IMR-90 (cell line): ENCODE measurements at regions not wholly inside any gene's neighbourhood (a gene's known extent, or its start where the extent isn't known, plus 50 kb on each side); places are given as distances from the start of the nearest gene placed in this dataset.

Source experiments
- ATAC-seq: fragments of 200-7000 bp; cut with Tn5 transposase; 2 replicates; pipeline ENCODE4 v1.9.1; 2020; ENCODE audit warnings: low read depth, mild to moderate bottlenecking, moderate library complexity
- BruUV-seq: library from RNA; stranded (reverse); fragments of 400-500 nt; replicated peaks from 2 replicates; lab custom pipeline; 2021; lab: Mats Ljungman, UMichigan
- CTCF ChIA-PET: fragments of 300-600 bp; formaldehyde crosslinking; extraction: SDS; loops from one replicate; lab custom pipeline; 2021; ENCODE audit warnings: antibody characterized with exemption; lab: Yijun Ruan, JAX
- POLR2A ChIA-PET: fragments of 300-600 bp; sonication (Branson Sonifier 250); formaldehyde crosslinking; loops from one replicate; lab custom pipeline; 2022; ENCODE audit warnings: antibody characterized with exemption; ENCODE audit not compliant: unreplicated experiment; lab: Charles Lee
- DNase-seq: peaks from one replicate; pipeline ENCODE4 v3.0.0; 2013
- H2AFZ ChIP-seq: replicated peaks from 2 replicates; pipeline ENCODE3; 2013; ENCODE audit warnings: low read length, mild to moderate bottlenecking; ENCODE audit not compliant: poor library complexity
- H2AK5ac ChIP-seq: 2 replicates; pipeline ENCODE4 v1.6.1; 2013; ENCODE audit warnings: low read depth, low read length, inconsistent platforms
- H2AK9ac ChIP-seq: replicated peaks from 2 replicates; pipeline ENCODE3; 2013; ENCODE audit warnings: mild to moderate bottlenecking, low read depth, low read length, moderate library complexity; ENCODE audit not compliant: poor library complexity
- H2BK120ac ChIP-seq: 2 replicates; pipeline ENCODE4 v1.6.1; 2013; ENCODE audit warnings: low read depth, low read length, inconsistent platforms
- H2BK15ac ChIP-seq: 3 replicates; pipeline ENCODE4 v1.6.1; 2013; ENCODE audit warnings: low read depth, low read length, inconsistent platforms
- H2BK20ac ChIP-seq: 2 replicates; pipeline ENCODE4 v1.6.1; 2013; ENCODE audit warnings: low read depth, mild to moderate bottlenecking, inconsistent platforms, low read length, moderate library complexity
- H2BK5ac ChIP-seq: 2 replicates; pipeline ENCODE4 v1.6.1; 2013; ENCODE audit warnings: mild to moderate bottlenecking, low read depth, low read length, inconsistent platforms; ENCODE audit not compliant: poor library complexity, severe bottlenecking
- H3K14ac ChIP-seq: replicated peaks from 2 replicates; pipeline ENCODE4 v1.6.1; 2013; ENCODE audit warnings: low read depth, low read length, inconsistent platforms
- H3K18ac ChIP-seq: 2 replicates; pipeline ENCODE4 v1.6.1; 2013; ENCODE audit warnings: low read depth, low read length, control low read depth
- H3K23ac ChIP-seq: 2 replicates; pipeline ENCODE4 v1.6.1; 2013; ENCODE audit warnings: low read depth, low read length, inconsistent platforms
- H3K27ac ChIP-seq: 2 replicates; pipeline ENCODE4 v1.5.1; 2013; ENCODE audit warnings: mild to moderate bottlenecking, control low read depth, low read length; ENCODE audit not compliant: insufficient read depth
- H3K27me3 ChIP-seq: 2 replicates; pipeline ENCODE4 v1.6.1; 2013; ENCODE audit warnings: low read length; ENCODE audit not compliant: control insufficient read depth, insufficient read depth
- H3K36me3 ChIP-seq: 2 replicates; pipeline ENCODE4 v1.6.1; 2013; ENCODE audit warnings: low read length, mixed read lengths; ENCODE audit not compliant: control insufficient read depth, insufficient read depth
- H3K4ac ChIP-seq: 2 replicates; pipeline ENCODE4 v1.6.1; 2013; ENCODE audit warnings: low read depth, low read length, inconsistent platforms
- H3K4me1 ChIP-seq: 2 replicates; pipeline ENCODE4 v1.6.1; 2013; ENCODE audit warnings: low read length, mixed read lengths; ENCODE audit not compliant: control insufficient read depth, insufficient read depth
- H3K4me2 ChIP-seq: 2 replicates; pipeline ENCODE4 v1.6.1; 2013; ENCODE audit warnings: low read depth, mild to moderate bottlenecking, control low read depth, low read length, moderate library complexity
- H3K4me3 ChIP-seq: 2 replicates; pipeline ENCODE4 v1.5.1; 2013; ENCODE audit warnings: low read depth, mild to moderate bottlenecking, control low read depth, low read length, moderate library complexity; ENCODE audit not compliant: insufficient read depth
- H3K56ac ChIP-seq: 2 replicates; pipeline ENCODE4 v1.6.1; 2013; ENCODE audit warnings: low read length, inconsistent platforms; ENCODE audit not compliant: insufficient read depth; ENCODE audit errors: extremely low read depth
- H3K79me1 ChIP-seq, 2 experiments: 2 replicates each; pipeline ENCODE4 v1.6.1; 2013; ENCODE audit warnings: low read length in 2 of 2, inconsistent platforms in 1 of 2, low read depth in 1 of 2
- H3K9ac ChIP-seq: 2 replicates; pipeline ENCODE4 v1.6.1; 2013; ENCODE audit warnings: low read depth, low read length, control low read depth
- H3K9me1 ChIP-seq: 2 replicates; pipeline ENCODE4 v1.6.1; 2013; ENCODE audit warnings: low read length, inconsistent platforms; ENCODE audit not compliant: insufficient read depth
- H3K9me3 ChIP-seq: 2 replicates; pipeline ENCODE4 v1.6.1; 2013; ENCODE audit warnings: low read length; ENCODE audit not compliant: control insufficient read depth, insufficient read depth
- H4K20me1 ChIP-seq: 2 replicates; pipeline ENCODE4 v1.6.1; 2013; ENCODE audit warnings: low read length, inconsistent platforms; ENCODE audit not compliant: insufficient read depth
- H4K5ac ChIP-seq: 2 replicates; pipeline ENCODE4 v1.6.1; 2013; ENCODE audit warnings: mild to moderate bottlenecking, low read depth, low read length, control low read depth
- H4K8ac ChIP-seq, 2 experiments: 2 replicates each; pipeline ENCODE4 v1.6.1; 2013; ENCODE audit warnings: low read depth in 2 of 2, low read length in 2 of 2, control low read depth in 1 of 2, inconsistent platforms in 1 of 2
- H4K91ac ChIP-seq: 2 replicates; pipeline ENCODE4 v1.6.1; 2013; ENCODE audit warnings: low read depth, low read length, inconsistent platforms; ENCODE audit not compliant: insufficient read depth
- BHLHE40 ChIP-seq: fragments of 150-350 bp; IDR thresholded peaks from 2 replicates; pipeline ENCODE4 v1.6.1; 2016; ENCODE audit warnings: mild to moderate bottlenecking, low read depth, low read length
- CEBPB ChIP-seq: IDR thresholded peaks from 2 replicates; pipeline ENCODE4 v1.6.1; 2012; ENCODE audit warnings: low read depth, low read length, improper control_type of control experiment
- CHD1 ChIP-seq: IDR thresholded peaks from 2 replicates; pipeline ENCODE4 v1.6.1; 2012; ENCODE audit warnings: low read depth, low read length, improper control_type of control experiment
- CTCF ChIP-seq: conservative IDR thresholded peaks from 2 replicates; pipeline ENCODE4 v1.5.1; 2012; ENCODE audit warnings: mild to moderate bottlenecking, low read depth, low read length, improper control_type of control experiment
- ELK1 ChIP-seq: fragments of 150-350 bp; IDR thresholded peaks from 2 replicates; pipeline ENCODE4 v1.6.1; 2016; ENCODE audit warnings: low read depth, mild to moderate bottlenecking, low read length, moderate library complexity, borderline replicate concordance
- MAFK ChIP-seq: IDR thresholded peaks from 2 replicates; pipeline ENCODE4 v1.6.1; 2012; ENCODE audit warnings: low read depth, low read length, improper control_type of control experiment
- MAZ ChIP-seq: IDR thresholded peaks from 2 replicates; pipeline ENCODE4 v1.6.1; 2012; ENCODE audit warnings: low read depth, mild to moderate bottlenecking, low read length, improper control_type of control experiment, moderate library complexity, borderline replicate concordance
- MXI1 ChIP-seq: IDR thresholded peaks from 2 replicates; pipeline ENCODE4 v1.6.1; 2012; ENCODE audit warnings: low read depth, mild to moderate bottlenecking, low read length, moderate library complexity, borderline replicate concordance
- POLR2A ChIP-seq: IDR thresholded peaks from 2 replicates; pipeline ENCODE4 v1.6.1; 2012; ENCODE audit warnings: mild to moderate bottlenecking, low read depth, low read length
- RAD21 ChIP-seq: IDR thresholded peaks from 2 replicates; pipeline ENCODE4 v1.6.1; 2012; ENCODE audit warnings: low read length, improper control_type of control experiment
- RFX5 ChIP-seq: IDR thresholded peaks from 2 replicates; pipeline ENCODE4 v1.8.0; 2012; ENCODE audit warnings: low read depth, mild to moderate bottlenecking, low read length, moderate library complexity
- USF2 ChIP-seq: fragments of 150-350 bp; IDR thresholded peaks from 2 replicates; pipeline ENCODE4 v1.6.1; 2017; ENCODE audit warnings: mild to moderate bottlenecking, antibody characterized with exemption, low read length, low read depth
- WGBS, 2 experiments: methylation state at CpG; one replicate each; pipeline versions ENCODE4 v1.1.5 to v1.1.7; 2013; ENCODE audit warnings: missing lambda C conversion rate in 2 of 2; ENCODE audit not compliant: insufficient read length in 1 of 2; ENCODE audit errors: extremely low coverage in 2 of 2; 5-methylcytosine and 5-hydroxymethylcytosine counted together
- dilution Hi-C: fragments of 300-500 bp; cut with HindIII; formaldehyde crosslinking; loops from one replicate; pipeline ENCODE4 v1.14.3; 2018; ENCODE audit warnings: low sequenced_read_pairs; ENCODE audit not compliant: unreplicated experiment
- in situ Hi-C: fragments of 300-500 bp; cut with MboI; formaldehyde crosslinking; loops from 3 replicates; pipeline ENCODE4 v1.14.3; 2019; ENCODE audit warnings: low sequenced_read_pairs, inconsistent platforms, mixed read lengths
- intact Hi-C: fragments of 100-400 bp; cut with micrococcal nuclease; formaldehyde crosslinking; loops from 2 replicates; pipeline ENCODE4 v1.10.0; 2022

GRCh38 chr4:163592212-163592611 is 97.7 kb downstream of the TMA16 start:
- Histone ChIP-seq H3K27ac (no peak overlapping the region), H3K9ac (no peak overlapping the region), H3K9me1 (no peaks in the 10 kb centered on the region), H3K18ac (no peak overlapping the region), H3K4ac (no peak overlapping the region), H3K14ac (no peak overlapping the region), H3K27me3 (no peaks in the 10 kb centered on the region), H2BK15ac (no peak overlapping the region), H3K56ac (no peak overlapping the region), H2AK9ac (no peak overlapping the region), H3K36me3 (no peaks in the 10 kb centered on the region), H3K4me3 (no peak overlapping the region), H4K5ac (no peak overlapping the region), H2BK5ac (no peak overlapping the region), H3K9me3 (no peaks in the 10 kb centered on the region), H3K4me2 (no peak overlapping the region), H3K23ac (no peak overlapping the region), H4K20me1 (no peaks in the 10 kb centered on the region), H4K8ac (no peak overlapping the region), H2BK120ac (no peak overlapping the region), H3K4me1 (no peaks in the 10 kb centered on the region), H2AK5ac (no peak overlapping the region), H2AFZ (no peak overlapping the region), H4K91ac (no peak overlapping the region), H2BK20ac (no peak overlapping the region), H3K79me1 (no peaks in the 10 kb centered on the region)
- POLR2A ChIA-PET: no interaction called here
- intact Hi-C loops: no loop called here
- ATAC-seq: no peak
- BruUV-seq: no TSS peak
- dilution Hi-C loops: no loop called here
- DNase-seq: no peak
- in situ Hi-C loops: no loop called here
- no CpG with 5 or more reads among the region's 2 CpGs for WGBS, 2 experiments
- CTCF ChIA-PET: no interaction called here
- TF ChIP-seq CEBPB (no peak), USF2 (no peak), MAFK (no peak), POLR2A (no peak), BHLHE40 (no peak), CTCF (no peak), MAZ (no peak), RAD21 (no peak), MXI1 (no peak), RFX5 (no peak), ELK1 (no peak), CHD1 (no peak)
